ENCODE measurements at regions not wholly inside any gene's neighbourhood (a gene's known extent, or its start where the extent isn't known, plus 50 kb on each side); places are given as distances from the start of the nearest gene placed in this dataset.
A peak's percentile ranks its signal among the peaks of the same experiment; 100 is the strongest.

DNA sequence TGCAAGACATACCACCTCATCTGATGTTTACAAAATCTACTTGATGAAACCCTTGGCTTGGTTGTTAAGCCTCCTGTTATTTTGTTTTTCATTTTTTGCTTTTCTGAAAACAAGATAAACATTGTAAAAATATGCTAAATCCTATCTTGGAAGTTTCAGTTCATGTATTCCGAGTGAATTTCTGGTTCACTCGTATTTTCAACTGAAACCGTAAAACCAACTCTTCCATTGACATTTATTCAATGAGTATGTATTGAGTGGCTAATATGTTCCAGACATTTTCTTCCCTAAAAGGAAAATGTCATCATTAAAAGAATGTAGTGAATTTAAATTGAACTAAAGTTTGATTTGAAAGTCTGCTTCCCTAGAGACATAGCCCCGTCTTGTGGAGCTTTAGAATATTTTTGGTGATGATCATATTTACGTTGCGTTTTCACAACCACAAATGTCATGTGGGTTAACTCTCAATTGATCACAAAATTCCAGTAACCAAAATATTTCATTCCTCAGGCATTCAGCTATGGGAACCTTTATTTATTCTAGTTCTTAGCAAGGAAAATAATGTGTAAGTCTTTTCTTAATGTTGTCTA is 204.2 kb downstream of the MBD2 start:
- DNase-seq = no peak

- no peak for DNase-seq
Measured at GRCh38 chr18:54019641-54020040, 204.8 kb downstream of the MBD2 start.

DNA sequence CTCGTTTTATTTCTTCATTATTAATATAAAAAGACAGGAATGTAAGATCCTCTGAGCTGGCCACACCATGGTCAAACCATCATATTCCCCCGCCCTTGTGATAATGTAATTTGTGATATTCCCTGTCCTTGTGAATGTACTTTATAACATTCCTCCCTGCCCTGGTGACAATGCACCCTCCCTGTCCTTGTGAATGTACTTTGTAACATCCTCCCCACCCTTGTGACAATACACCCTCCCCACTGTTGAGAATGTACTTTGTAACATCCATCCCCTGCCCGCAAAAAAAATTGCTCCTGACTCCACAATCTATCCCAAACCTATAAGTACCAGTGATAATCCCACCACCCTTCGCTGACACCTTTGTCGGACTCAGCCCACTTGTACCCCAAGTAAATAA is 211.0 kb downstream of the MBD2 start:
- no peak for DNase-seq

- no peak for DNase-seq
Measured at GRCh38 chr18:54004828-54005227, 219.6 kb downstream of the MBD2 start.

- DNase-seq = no peak
Measured at GRCh38 chr18:54003195-54003594, 221.3 kb downstream of the MBD2 start.

DNA sequence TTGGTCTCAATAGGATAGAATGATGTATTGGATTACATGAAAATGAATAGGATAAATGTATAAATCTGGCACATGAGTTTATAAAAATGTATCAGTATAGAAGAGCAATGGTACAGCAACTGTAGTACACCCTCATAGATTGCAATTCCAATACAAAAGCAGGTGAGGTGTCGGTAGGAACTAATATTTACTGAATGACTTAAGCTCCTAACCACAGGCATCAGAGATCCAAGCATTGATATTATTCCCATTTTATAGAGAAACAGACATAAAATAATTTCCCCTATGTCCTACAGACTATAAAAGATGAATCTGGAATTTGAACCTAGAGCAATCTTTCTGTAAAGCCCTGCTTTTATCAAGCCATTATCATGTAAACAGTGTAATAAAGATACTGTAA is 227.4 kb downstream of the MBD2 start:
- no peak for DNase-seq

GRCh38 chr18:53994016-53994415 is 230.5 kb downstream of the MBD2 start:
- no peak for DNase-seq

GRCh38 chr18:53991805-53992204 is 232.7 kb downstream of the MBD2 start:
- no peak for DNase-seq

DNA sequence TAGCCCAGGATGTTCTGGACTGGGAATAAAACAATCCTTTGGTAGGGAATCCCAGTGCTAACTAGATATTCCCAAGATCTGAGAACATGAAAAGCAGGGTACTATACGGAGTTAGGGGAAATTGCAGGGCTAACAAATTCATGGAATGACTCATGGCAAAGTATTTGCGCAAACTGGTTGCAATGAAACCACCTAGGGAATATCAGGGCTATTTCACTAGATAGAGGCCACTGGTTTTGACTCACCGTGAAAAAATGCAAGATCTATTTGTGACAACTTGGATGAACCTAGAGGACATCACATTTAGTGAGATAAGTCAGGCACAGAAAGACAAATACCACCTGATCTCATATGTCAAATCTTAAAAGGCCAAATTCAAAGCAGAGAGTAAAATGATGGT is 233.3 kb downstream of the MBD2 start:
- no peak for DNase-seq

DNA sequence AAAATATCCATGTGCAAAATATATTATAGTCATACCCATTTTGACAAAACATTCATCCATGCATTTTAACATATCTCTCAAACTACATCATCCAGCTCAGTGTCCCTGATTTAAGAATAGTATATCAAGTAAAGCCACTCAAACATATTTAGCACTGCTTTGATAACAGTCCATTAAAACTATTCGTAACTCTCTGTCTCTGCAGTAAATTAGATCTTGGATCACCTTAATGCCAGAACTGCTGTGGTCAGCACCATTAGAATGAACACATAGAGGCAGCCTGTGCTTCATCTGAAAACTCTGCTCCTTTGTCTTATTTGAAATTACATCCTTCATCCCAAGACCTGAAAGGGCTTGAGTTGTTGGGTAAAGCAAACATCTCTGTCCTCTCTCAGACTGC is 234.0 kb downstream of the MBD2 start:
- no peak for DNase-seq

GRCh38 chr18:53984021-53984420 is 240.4 kb downstream of the MBD2 start:
- DNase-seq = no peak

DNA sequence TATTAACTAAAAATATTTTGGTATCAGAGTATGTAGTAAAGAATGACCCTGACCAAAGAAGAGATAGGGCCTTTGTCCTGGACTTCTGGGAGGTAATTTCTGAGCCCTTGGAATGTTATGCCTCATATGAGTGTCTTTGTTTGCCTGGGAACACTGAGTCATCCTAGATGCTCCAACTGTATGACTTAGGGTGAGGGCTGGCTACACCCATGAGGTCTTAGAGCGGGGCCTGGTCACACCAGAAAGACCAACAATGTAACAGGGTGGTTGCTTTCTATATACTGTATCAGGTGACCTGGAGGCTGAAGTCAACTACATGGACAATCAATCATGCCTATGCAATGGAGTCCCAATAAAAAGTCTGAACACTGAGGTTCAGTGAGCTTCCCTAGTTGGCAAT is 253.1 kb downstream of the MBD2 start:
- DNase-seq = no peak

DNA sequence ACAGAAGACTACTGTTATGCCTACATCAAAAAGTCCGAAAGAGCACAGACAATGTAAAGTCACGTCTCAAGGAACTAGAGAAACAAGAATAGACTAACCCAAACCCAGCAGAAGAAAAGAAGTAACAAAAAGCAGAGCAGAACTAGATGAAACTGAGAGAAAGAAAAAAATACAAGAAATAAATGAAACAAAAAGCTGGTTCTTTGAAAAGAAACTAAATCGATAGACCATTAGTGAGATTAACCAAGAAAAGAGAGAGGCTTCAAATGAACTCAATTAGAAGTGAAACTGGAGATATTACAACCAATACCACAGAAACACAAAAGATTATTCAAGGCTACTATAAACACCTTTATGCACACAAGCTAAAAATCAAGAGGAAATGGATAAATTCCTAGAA is 271.8 kb downstream of the MBD2 start:
- DNase-seq = no peak

DNA sequence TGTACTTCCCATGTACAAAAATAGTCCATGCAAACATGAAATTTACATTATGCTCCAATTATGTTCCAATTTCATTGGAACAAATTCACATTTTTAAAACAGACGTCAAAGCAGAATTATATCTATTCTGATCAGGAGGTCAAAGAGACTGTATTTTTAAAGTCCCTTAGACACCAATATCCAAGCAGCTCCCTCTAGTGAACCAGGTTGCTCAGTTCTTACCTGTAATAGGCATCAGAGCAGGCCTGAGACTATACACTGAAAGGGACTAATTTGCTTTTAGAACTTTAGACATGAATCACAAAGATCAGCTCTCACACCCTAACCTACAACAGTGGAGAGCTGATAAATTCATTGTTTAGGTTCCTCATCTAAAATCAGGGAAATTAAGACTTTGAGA is 273.9 kb downstream of the MBD2 start:
- DNase-seq = no peak

DNA sequence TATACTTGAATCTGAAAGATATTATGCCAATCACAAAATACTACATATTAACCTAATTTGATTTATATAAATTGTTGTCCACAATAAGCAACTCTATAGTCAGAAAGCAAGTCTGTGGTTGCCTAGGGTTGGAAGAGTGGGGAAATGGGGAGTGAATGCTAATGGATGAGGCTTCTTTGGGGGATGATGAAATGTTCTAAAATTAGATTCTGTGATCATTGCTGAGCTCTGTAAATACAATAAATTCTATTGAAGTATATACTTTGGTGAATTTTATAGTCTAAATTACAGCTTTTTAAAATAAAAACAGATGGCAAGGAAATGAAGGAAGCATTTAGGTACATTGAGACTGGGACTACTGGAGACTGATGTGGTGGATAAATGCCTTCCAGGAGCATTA is 275.5 kb downstream of the MBD2 start:
- no peak for DNase-seq

DNA sequence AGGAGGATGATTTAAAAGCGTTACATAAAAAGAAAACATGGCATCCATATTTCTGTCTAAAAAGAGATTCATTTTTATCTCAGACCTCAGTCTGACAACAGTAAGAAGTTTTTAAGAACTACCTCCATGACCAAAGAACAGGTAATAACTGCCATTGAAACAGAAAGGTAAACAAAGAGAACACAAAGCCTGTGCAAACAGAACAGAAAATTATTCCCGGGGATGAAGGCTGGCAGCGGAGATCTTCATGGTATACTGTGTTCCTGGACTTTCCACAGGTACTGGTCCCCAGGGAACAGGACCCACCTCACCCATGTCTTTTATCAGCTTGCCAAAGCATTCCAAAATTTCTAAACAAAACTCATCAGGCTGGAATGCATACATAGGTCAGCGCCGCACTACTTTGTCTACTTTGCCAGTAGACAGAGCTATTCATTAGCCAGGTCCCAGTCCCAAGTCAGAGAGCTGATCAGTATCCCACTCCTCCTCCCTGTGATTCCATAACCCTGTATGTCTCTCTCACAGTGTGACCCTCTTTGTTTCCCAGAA is 277.3 kb downstream of the MBD2 start:
- DNase-seq = no peak

GRCh38 chr18:53946594-53946993 is 277.9 kb downstream of the MBD2 start:
- DNase-seq = no peak

DNA sequence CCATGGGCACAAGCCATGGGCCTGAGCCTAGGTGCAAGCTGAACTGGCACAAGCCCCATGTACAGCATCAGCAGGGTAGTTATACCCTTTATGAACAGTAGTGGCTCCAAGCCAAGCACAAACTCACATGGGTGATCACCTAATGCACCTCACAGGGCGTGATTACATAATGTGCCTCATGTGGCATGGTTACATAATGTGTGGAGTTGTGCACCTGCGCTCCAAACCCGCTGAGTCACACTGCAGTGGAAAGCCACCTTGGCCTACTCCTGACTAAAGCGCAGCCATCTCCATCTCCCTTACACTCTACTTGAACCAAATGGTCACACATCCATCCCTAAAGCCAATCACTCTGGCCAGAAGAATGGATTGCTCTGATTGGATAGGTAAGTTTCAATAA is 279.7 kb downstream of the MBD2 start:
- DNase-seq = peak; percentile 0

DNA sequence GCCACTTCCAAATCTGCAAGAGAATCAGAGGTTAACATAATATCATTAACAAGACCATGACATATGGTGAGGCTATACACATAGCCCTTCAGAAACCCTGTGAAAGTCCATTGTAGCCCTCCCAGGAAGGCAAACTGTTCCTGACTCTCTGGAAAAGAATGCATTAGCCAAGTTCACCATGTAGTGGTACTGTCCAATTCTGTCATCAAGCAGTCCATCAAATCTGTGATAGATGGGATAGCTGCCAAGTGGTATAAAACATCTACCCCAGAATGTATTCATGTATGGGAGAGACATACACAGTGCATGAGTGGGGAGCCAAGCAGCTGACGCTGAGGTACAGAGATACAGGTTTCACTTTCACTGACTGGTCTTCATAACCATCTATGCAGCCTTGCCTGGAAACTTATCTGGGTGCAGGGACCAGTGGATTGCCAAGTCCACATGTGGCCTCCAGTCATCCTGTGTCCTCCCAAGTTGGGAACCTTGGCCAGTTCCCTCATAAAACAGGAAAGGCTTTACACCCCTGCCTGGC is 281.1 kb downstream of the MBD2 start:
- no peak for DNase-seq

- DNase-seq = no peak
Measured at GRCh38 chr18:53941601-53942338, 282.7 kb downstream of the MBD2 start.

- DNase-seq = no peak
Measured at GRCh38 chr18:53937037-53937436, 287.4 kb downstream of the MBD2 start.

DNA sequence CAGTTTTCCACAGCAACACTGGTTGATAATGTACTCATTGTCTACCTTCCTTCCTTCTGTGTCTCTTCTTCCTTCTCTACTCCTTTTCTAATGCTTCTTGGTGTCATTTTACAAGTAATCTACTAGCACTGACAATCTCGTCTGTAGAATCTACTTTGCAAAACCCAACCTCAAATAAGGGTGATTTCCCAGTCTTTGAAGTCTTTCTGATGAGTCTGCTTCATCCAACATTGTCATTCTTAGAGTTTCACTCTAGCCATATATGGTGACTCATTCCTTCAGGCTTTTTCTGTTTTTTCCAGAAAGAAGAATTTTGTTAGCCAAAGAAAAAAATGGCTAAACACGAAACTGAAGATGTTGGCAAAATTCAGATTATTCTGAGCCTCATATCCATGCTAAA is 288.7 kb downstream of the MBD2 start:
- DNase-seq = no peak

GRCh38 chr18:53935399-53935798 is 289.1 kb downstream of the MBD2 start:
- DNase-seq = no peak

DNA sequence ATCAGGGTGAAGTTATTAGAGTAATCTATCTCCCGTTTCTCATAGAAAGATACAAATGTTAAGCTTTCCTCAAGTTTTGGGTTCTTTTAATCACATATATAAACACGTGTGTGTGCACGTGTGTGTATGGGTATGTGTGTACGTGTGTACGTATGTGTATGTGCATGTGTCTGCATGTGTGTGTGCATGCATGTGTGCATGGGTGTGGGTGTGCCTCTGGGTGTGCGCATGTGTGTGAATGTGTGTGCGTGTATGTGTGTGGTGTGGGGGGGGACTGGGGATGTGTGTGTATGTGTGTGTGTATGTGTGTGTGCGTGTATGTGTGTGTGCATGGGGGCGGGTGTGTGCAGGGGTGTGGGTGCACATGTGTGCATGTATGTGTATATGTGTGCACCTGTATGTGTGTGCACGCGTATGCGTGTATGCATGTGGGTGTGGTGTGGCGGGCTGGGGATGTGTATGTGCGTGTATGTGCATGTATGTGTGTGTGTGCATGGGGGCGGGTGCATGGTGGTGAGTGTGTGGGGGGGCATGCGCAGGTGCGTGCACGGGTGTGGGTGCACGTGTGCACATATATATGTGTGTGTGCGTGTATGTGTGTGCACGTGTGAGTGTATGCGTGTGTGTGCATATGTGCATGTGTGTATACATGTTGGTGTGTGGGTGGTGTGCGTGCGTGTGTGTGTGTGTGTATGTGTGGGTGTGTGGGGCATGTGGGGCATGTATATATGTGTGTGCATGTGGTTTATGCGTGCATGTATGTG is 304.0 kb downstream of the MBD2 start:
- DNase-seq = no peak

Measured in CD4-positive, alpha-beta T cell treated with Interleukin-12 subunit alpha and Interleukin-12 subunit beta, for 1 hour (primary cell).